ENCODE measurements at regions not wholly inside any gene's neighbourhood (a gene's known extent, or its start where the extent isn't known, plus 50 kb on each side); places are given as distances from the start of the nearest gene placed in this dataset.

DNA sequence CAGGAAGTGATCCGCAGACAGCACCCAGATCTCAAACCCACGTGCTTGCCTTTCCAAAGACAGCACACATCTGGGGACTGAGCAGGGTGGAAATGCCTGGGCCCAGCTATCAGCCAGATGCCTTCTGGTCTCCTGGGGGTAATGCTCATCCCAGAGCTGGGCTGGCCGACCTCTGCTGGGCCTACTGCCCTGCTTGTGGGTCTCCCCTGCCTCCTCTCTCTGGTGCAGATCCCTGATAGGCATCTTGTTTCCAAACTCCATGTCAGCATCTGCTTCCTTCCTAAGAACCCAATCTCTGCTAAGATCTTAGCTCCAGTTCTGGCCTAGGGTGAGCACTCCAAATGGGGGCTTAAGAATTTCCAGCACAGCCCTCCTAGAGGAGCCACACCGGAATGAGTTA lies 1043.0 kb downstream of the VRK1 start:
- H3K27ac ChIP-seq, result no peak overlapping the region
- no peaks in the 10 kb centered on the region for H3K4me1 ChIP-seq
- DNase-seq, result no peak
- TF ChIP-seq POLR2A (IDR thresholded peaks at IDR 0.05) (no peak), CTCF (IDR thresholded peaks at IDR 0.05) (no peak)
- intact Hi-C loops (cut with DNase I), result no loop called here
- H3K9me3 ChIP-seq, result no peaks in the 10 kb centered on the region
- H3K27me3 ChIP-seq, result no peaks in the 10 kb centered on the region
- no peak overlapping the region for H3K4me3 ChIP-seq (replicated peaks in 1 of 3)
- H3K36me3 ChIP-seq, result no peaks in the 10 kb centered on the region
- WGBS, 2 donors, result 63 to 66% methylated on average over 4 of the region's 4 CpGs

- H3K4me1 ChIP-seq, result no peaks in the 10 kb centered on the region
- H3K27ac ChIP-seq, result no peak overlapping the region
- DNase-seq, result no peak
- intact Hi-C loops (cut with DNase I), result no loop called here
- no peak for TF ChIP-seq CTCF (IDR thresholded peaks at IDR 0.05)
- TF ChIP-seq POLR2A (IDR thresholded peaks at IDR 0.05), result no peak
- H3K9me3 ChIP-seq, result no peaks in the 10 kb centered on the region
- no peaks in the 10 kb centered on the region for H3K27me3 ChIP-seq
- no peaks in the 10 kb centered on the region for H3K36me3 ChIP-seq
- no peak overlapping the region for H3K4me3 ChIP-seq (replicated peaks in 1 of 3)
- WGBS, 2 donors, result 70 to 75% methylated on average over 5 of the region's 5 CpGs
Measured at GRCh38 chr14:97841762-97842161, 1044.6 kb downstream of the VRK1 start.

GRCh38 chr14:97843066-97843465 lies 1045.9 kb downstream of the VRK1 start:
- WGBS, 2 donors, result 72 to 74% methylated on average over 5 of the region's 5 CpGs
- H3K4me3 ChIP-seq (replicated peaks in 1 of 3), result no peak overlapping the region

DNA sequence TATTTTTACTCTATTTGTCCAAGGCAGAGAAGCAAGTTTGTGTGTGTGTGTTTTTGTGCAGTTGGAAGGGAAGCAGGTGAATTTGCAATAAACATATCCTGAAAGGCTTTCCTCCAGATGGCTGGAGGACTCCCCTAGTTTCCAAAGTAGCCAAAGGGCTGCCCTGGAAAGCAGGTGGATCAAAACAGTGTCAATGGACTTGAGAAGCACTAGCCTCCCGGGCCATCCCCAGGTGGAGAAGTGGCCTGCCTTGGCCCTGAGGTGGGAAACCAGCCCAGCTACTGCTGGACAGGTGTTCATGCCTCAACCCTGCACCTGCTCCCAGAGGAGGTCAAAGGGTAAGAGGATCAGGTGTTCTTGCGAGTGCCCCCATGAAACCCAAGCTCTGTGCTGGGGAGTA lies 1046.9 kb downstream of the VRK1 start:
- H3K9me3 ChIP-seq, result no peaks in the 10 kb centered on the region
- DNase-seq, result no peak
- H3K27ac ChIP-seq, result no peak overlapping the region
- H3K4me3 ChIP-seq (replicated peaks in 1 of 3), result no peak overlapping the region
- intact Hi-C loops (cut with DNase I), result no loop called here
- H3K27me3 ChIP-seq, result no peaks in the 10 kb centered on the region
- H3K4me1 ChIP-seq, result no peaks in the 10 kb centered on the region
- TF ChIP-seq CTCF (IDR thresholded peaks at IDR 0.05), result no peak
- no peak for TF ChIP-seq POLR2A (IDR thresholded peaks at IDR 0.05)
- 82 to 85% methylated on average over 2 of the region's 2 CpGs for WGBS, 2 donors
- H3K36me3 ChIP-seq, result no peaks in the 10 kb centered on the region

More at GRCh38 chr14:97843066-97843465, 1045.9 kb downstream of the VRK1 start:
- Histone ChIP-seq H3K27me3 (no peaks in the 10 kb centered on the region), H3K27ac (no peak overlapping the region), H3K9me3 (no peaks in the 10 kb centered on the region), H3K36me3 (no peaks in the 10 kb centered on the region), H3K4me1 (no peaks in the 10 kb centered on the region)
- DNase-seq, result no peak
- intact Hi-C loops (cut with DNase I), result no loop called here
- TF ChIP-seq CTCF (IDR thresholded peaks at IDR 0.05), result no peak
- no peak for TF ChIP-seq POLR2A (IDR thresholded peaks at IDR 0.05)

DNA sequence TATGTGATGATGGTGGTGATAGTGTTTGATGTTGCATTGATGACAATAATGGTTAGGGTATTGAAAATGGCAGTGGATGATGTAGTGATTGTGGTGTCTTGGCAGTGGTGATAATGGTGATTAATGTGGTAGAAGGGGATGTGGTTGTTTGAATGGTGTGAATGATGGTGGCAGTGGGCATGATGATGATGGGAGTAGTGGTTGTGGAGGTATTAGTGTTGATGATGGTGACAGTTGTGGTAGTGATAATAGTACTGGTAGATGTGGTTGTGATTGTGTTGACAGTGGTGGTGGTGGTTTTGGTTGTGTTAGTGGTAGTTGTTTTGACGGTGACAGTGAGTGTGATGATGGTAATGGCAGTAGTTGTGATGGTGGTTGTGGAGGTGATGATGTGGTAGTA lies 1049.0 kb downstream of the VRK1 start:
- Histone ChIP-seq H3K4me1 (no peaks in the 10 kb centered on the region), H3K27ac (no peak overlapping the region), H3K4me3 (replicated peaks in 1 of 3) (no peak overlapping the region), H3K9me3 (no peaks in the 10 kb centered on the region), H3K36me3 (no peaks in the 10 kb centered on the region), H3K27me3 (no peaks in the 10 kb centered on the region)
- TF ChIP-seq POLR2A (IDR thresholded peaks at IDR 0.05) (no peak), CTCF (IDR thresholded peaks at IDR 0.05) (no peak)
- intact Hi-C loops (cut with DNase I), result no loop called here
- 88 to 90% methylated on average over 1 of the region's 1 CpG for WGBS, 2 donors
- DNase-seq, result no peak
